GM21825 (cell line): ENCODE measurements at regions not wholly inside any gene's neighbourhood (a gene's known extent, or its start where the extent isn't known, plus 50 kb on each side); places are given as distances from the start of the nearest gene placed in this dataset.

ENCODE experiments used
- ATAC-seq: cut with Tn5 transposase; IDR thresholded peaks from one replicate; pipeline ENCODE4 v1.9.1; 2021; ENCODE audit warnings: mild to moderate bottlenecking, moderate library complexity; ENCODE audit not compliant: unreplicated experiment

- ATAC-seq: no peak
Observed at GRCh38 chr7:49718760-49719159, 54.7 kb upstream of the VWC2 start.

- no peak for ATAC-seq
Observed at GRCh38 chr7:49721441-49721840, 52.0 kb upstream of the VWC2 start.
